ENCODE measurements at regions not wholly inside any gene's neighbourhood (a gene's known extent, or its start where the extent isn't known, plus 50 kb on each side); places are given as distances from the start of the nearest gene placed in this dataset.

GRCh38 chr4:188812644-188813043 is 673.4 kb downstream of the TRIML1 start:
- no peak for DNase-seq

DNA sequence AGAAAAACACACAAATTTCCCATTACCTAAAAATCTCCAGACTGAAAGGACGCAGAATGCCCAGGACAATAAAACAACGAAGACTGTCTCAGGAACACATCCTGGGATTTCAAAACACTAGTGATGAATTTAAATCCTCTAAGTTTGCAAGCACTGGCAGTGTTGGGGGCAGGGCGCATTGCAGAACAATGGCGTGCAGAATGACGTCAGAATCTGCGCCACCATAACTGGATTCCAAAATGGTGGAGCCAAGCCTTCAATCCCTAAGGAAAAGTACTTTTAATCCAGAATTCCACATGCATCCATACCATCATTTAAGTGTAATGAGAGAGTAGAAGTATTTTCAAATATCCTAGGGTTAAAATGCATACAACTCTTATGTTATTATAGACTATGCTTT is 679.1 kb downstream of the TRIML1 start:
- DNase-seq: no peak

- DNase-seq: no peak
These were observed 680.0 kb downstream of the TRIML1 start for GRCh38 chr4:188819233-188819632.

GRCh38 chr4:188821500-188821899 is 682.3 kb downstream of the TRIML1 start:
- DNase-seq: no peak

- DNase-seq: no peak
These were observed 683.5 kb downstream of the TRIML1 start for GRCh38 chr4:188822698-188823097.

DNA sequence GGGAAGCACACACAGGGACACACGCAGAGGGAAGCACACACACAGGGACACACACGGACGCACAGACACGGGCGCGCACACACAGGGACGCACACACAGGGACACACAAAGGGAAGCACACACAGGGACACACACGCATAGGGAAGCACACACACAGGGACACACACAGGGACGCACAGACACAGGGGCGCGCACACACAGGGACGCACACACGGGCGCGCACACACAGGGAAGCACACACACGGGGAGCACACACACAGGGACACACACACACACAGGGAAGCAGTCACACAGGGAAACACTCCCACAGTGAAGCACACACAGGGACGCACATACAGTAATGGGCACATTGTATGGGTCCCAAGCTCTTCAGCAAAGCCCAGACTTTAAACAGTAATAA is 685.3 kb downstream of the TRIML1 start:
- DNase-seq: no peak

DNA sequence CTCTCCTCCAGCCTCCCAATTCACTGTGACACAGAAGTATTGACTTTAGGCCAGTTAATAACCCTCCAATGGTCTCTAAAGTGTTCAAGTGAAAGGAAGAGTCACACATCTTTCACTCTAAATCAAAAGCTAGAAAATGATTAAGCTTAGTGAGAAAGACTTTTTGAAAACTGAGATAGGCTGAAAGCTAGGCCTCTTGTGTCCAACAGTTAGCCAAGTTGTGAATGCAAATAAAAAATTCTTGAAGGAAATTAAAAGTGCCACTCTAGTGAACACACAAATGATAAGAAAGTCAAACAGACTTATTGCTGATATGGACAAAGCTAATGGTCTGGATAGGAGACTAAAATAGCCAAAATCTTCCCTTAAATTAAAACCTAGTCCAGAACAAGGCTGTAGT is 687.2 kb downstream of the TRIML1 start:
- DNase-seq: no peak

GRCh38 chr4:188839704-188840103 is 700.5 kb downstream of the TRIML1 start:
- DNase-seq: no peak

DNA sequence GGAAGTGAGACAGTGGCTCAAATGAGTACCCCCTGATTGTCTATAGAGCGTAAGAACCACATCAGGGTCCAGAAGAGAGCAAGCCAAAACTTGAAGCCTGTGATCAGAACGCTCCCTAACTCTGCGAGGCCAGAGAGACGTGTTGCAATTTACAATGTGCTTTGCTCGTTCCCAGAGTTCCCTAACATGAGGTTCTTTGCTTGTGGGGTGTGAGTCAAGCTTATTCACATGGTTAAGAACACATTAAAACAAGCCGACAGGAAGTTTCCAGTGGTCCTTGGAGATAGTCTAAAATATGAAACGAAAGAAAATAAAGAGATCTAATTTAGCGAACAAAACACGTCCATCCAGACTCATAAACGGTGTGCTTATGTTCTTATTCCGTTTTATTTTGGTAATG is 702.3 kb downstream of the TRIML1 start:
- no peak for DNase-seq

DNA sequence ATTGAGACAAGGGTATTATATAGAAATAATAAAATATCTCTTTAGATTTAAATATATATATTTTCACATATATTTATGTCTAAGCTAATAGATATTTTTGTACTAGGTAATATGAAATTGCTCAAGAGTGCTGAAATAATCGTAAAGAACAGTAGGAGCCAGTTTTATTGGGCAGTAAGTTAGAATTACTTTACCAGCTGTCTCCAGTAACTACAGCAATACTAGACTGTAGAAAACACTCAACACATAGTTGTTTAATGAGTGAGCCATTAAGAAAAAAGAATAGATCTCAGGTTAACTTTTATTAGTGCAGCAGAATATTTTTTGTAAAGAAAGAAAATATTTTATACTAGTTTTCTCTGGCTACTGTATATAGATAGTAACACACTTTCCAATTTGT is 715.2 kb downstream of the TRIML1 start:
- no peak for DNase-seq

- DNase-seq: no peak
These were observed 719.5 kb downstream of the TRIML1 start for GRCh38 chr4:188858696-188859095.

DNA sequence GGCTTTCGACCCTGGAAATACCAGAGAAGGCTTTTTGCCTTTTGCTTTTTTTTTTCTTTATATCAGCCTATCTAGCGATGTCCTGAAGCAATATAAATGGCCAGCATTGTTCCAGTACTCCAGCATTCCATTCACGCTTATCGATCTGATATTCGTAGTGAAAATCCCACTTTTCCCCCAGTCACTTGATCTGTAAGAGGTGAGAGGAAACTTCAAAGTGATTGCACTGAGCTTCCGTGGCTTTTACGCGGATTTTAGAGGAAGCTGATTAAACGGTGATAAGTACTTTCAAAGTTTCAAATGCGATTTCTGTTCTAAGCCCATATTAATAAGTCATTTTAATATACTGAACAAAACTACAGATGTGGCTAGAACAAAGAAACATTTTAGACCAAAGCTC is 725.5 kb downstream of the TRIML1 start:
- DNase-seq: no peak

DNA sequence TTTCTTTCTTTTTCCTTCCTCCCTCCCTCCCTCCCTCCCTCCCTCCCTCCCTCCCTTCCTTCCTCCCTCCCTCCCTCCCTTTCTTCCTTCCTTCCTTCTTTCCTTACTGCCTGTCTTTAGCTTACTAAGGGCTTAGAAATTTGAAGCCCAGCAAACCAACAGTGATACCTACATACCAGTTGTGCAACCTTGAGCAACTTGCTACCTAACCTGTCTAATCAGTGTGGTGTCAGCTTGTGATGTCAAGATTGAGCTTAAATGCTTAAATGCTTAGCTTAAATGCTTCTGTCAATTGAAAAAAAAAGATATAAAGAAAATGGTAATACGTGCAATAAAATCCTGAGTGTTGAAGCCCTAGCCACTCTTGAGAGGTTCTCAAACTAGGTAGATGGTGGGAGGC is 728.6 kb downstream of the TRIML1 start:
- DNase-seq: no peak

DNA sequence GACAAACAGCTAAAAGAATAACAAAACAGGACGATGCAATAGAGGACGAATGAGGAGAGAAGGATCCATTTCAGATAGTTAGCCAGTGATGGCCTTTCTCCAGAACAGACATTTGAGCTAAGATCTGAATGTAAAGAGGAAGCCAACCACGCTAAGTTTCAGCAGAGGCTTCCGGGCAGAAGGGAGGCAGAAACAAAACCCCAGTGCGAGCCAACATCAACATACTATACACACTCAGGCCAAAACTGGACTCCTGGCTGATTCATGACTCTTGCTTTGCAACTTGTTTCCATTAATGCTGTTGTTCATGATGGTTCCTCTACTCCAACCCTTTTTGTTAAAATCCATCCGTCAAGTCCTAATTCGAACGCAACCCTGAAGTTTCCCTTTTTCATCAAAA is 730.3 kb downstream of the TRIML1 start:
- DNase-seq: no peak

DNA sequence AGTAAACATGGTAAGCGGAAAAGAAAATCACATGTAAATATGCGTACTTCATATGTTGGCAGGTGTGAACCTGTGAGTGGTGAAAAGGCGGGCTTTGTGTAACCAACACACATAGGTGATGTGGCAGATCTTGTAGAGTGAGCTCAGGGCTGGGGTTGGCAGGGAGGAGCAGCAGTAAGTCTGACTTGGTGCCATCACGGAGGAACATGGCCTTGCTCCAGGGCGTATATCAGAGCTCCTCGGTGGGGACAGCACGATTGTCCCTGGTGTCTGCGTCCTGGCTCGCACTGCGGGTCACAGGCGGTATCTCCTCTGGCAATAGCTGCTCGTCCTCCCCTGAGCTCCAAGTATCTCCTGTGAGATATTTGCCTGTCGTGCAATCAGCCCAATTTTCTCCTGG is 733.6 kb downstream of the TRIML1 start:
- DNase-seq: no peak

DNA sequence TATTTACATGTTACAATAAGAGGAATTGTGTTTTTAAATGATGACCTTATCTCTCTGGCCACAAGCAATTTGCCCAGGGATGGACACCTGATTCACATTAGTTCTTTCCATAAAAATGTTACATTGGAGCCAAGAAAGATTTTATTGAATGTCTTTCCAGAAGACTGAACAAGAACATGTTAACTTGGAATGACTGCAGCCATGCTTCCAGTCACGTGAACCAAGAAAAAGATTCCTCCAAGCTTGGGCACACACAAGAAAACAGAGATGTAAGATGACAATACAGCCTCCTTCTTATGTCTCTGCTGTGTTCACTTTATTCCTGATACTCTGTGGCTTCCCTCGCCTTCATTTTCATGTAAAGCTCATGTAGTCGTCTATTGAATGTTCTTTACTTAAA is 737.6 kb downstream of the TRIML1 start:
- DNase-seq: no peak

- DNase-seq: no peak
These were observed 740.4 kb downstream of the TRIML1 start for GRCh38 chr4:188879598-188879997.

DNA sequence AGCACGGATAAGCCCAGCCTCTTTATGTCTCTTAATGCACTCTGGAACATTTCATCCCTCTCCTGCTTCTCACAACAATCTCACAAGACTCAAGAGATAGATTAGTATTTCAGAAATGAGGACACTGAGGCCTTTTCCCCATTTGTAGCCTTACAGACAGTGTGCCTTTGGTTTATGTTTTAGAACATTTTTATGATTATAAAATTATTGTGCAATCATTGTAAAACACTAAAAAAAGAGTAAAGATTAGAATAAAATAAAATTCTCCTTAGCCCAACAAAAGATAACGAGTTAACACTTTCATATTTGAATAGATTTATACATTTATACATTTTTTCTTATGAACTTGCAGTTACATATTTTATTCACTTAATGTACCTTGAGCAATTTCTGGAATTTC is 748.7 kb downstream of the TRIML1 start:
- DNase-seq: no peak

- DNase-seq: no peak
These were observed 753.6 kb downstream of the TRIML1 start for GRCh38 chr4:188892837-188893236.

DNA sequence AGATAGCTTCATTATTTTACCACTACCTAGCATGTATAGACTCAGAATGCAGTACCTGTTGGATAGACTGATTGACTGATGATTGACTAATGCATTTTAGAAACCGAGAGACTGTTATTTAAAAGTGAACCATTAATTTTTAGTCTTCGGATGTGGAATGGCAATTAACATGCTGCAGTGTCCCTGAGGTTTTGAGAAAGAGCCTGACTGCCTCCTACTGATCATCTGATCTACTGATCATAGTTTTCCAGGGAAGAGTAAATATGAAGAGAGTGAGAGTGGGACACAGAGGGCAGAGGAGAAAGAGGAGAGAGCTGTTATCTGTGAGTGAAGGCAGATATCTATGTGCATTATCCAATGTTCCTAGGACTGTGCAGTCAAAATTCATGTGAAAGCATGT is 764.7 kb downstream of the TRIML1 start:
- DNase-seq: no peak

DNA sequence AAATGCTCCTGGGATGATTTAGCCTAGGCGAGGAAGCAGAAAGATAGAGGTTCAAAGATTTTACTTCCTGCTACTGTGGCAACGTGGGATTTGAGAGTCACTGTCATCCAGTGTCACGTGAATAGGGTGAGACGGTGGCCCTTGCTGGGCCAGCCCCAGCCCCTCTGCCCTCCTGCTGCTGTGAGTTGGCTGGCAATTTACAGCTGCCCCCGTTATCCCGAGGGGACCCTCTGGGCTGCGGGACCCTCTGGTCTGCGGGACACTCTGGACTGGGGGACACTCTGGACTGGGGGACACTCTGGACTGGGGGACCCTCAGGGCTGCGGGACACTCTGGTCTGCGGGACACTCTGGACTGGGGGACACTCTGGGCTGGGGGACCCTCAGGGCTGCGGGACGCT is 765.4 kb downstream of the TRIML1 start:
- no peak for DNase-seq

- no peak for DNase-seq
These were observed 766.0 kb downstream of the TRIML1 start for GRCh38 chr4:188905248-188905647.

DNA sequence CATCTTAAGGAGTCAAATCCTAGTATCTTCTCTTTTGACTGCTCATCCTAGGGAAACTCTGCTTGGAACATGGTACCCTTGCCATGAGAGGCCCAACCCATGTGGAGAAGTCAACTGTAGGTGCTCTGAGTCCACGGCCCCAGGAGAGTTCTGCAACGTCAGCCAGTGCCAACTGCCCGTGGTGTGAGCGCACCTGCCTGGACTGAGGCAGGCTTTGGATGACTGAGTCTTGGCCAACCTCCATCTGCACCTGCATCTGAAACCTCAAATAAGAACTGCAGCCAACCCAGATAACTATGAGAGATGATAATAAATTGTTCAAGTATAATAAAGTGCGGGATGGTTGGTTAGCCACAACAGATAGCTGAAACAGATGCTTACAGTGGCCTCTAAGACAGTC is 772.0 kb downstream of the TRIML1 start:
- DNase-seq: no peak

- no peak for DNase-seq
These were observed 772.5 kb downstream of the TRIML1 start for GRCh38 chr4:188911707-188912106.

- DNase-seq: no peak
These were observed 775.9 kb downstream of the TRIML1 start for GRCh38 chr4:188915175-188915574.

All from anterior cingulate cortex (tissue), 58 donors.